H1 (cell line): ENCODE measurements at regions not wholly inside any gene's neighbourhood (a gene's known extent, or its start where the extent isn't known, plus 50 kb on each side); places are given as distances from the start of the nearest gene placed in this dataset.

Experiments used
- CTCF ChIA-PET: fragments of 300-600 bp; sonication (Branson Sonifier 250); formaldehyde crosslinking; loops from one replicate; lab custom pipeline; 2021; ENCODE audit not compliant: partially characterized antibody; lab: Charles Lee
- POLR2A ChIA-PET: fragments of 300-600 bp; sonication (Branson Sonifier 250); formaldehyde crosslinking; loops from one replicate; lab custom pipeline; 2021; ENCODE audit warnings: inconsistent platforms; ENCODE audit not compliant: partially characterized antibody; lab: Charles Lee
- DNase-seq, 2 experiments: peaks; one replicate each; pipeline versions ENCODE4 v3.0.0 to v3.0.0-alpha.2; 2010 to 2022; ENCODE audit warnings: low spot score in 2 of 2, low read depth in 1 of 2, mixed read lengths in 1 of 2
- FAIRE-seq: peaks from 2 replicates; lab custom pipeline; 2011; peaks lifted over from hg19 to GRCh38; lab: Jason Lieb, UNC
- H2AFZ ChIP-seq: 2 replicates; pipeline ENCODE4 v1.8.1; 2012; ENCODE audit warnings: low read length, inconsistent platforms
- H2AK5ac ChIP-seq: 2 replicates; pipeline ENCODE4 v1.6.1; 2013; ENCODE audit warnings: low read depth, low read length
- H2BK120ac ChIP-seq: replicated peaks from 2 replicates; pipeline ENCODE3; 2013; ENCODE audit warnings: low read depth, low read length, inconsistent platforms
- H2BK12ac ChIP-seq: 2 replicates; pipeline ENCODE4 v1.6.1; 2013; ENCODE audit warnings: low read depth, low read length
- H2BK15ac ChIP-seq: 2 replicates; pipeline ENCODE4 v1.6.1; 2013; ENCODE audit warnings: low read length
- H2BK20ac ChIP-seq: 2 replicates; pipeline ENCODE4 v1.6.1; 2013; ENCODE audit warnings: low read length
- H2BK5ac ChIP-seq: 2 replicates; pipeline ENCODE4 v1.6.1; 2013; ENCODE audit warnings: low read depth, low read length
- H3K14ac ChIP-seq: 2 replicates; pipeline ENCODE4 v1.6.1; 2013; ENCODE audit warnings: inconsistent platforms; ENCODE audit not compliant: insufficient read length
- H3K18ac ChIP-seq: 2 replicates; pipeline ENCODE4 v1.6.1; 2013; ENCODE audit warnings: low read length; ENCODE audit errors: extremely low read depth
- H3K23ac ChIP-seq: 2 replicates; pipeline ENCODE4 v1.6.1; 2013; ENCODE audit warnings: inconsistent platforms; ENCODE audit not compliant: insufficient read length
- H3K23me2 ChIP-seq: 2 replicates; pipeline ENCODE4 v1.6.1; 2013; ENCODE audit warnings: low read depth, low read length
- H3K27ac ChIP-seq: 2 replicates; pipeline ENCODE4 v1.6.1; 2011; ENCODE audit warnings: low read depth, low read length, inconsistent platforms
- H3K27me3 ChIP-seq, 4 experiments: replicated peaks in 1 of 4; 1 replicate in 1 of 4; 2 replicates in 3 of 4; pipeline versions ENCODE4 v1.6.1 to v1.8.1; 2011 to 2013; ENCODE audit warnings: low read length in 3 of 4, mild to moderate bottlenecking in 3 of 4, inconsistent platforms in 2 of 4, mixed read lengths in 2 of 4, moderate library complexity in 1 of 4; ENCODE audit not compliant: control insufficient read depth in 3 of 4, insufficient read depth in 3 of 4; ENCODE audit errors: extremely low read depth in 1 of 4
- H3K36me3 ChIP-seq, 4 experiments: 2 replicates each; pipeline versions ENCODE4 v1.6.1 to v1.8.1; 2011 to 2013; ENCODE audit warnings: mild to moderate bottlenecking in 4 of 4, low read length in 3 of 4, moderate library complexity in 2 of 4, control low read depth in 1 of 4, inconsistent platforms in 1 of 4; ENCODE audit not compliant: insufficient read depth in 4 of 4, control insufficient read depth in 2 of 4
- H3K4ac ChIP-seq: replicated peaks from 2 replicates; pipeline ENCODE3; 2013; ENCODE audit warnings: low read length, low read depth, mixed read lengths, inconsistent platforms; ENCODE audit not compliant: insufficient read length
- H3K4me1 ChIP-seq, 4 experiments: replicated peaks in 1 of 4; 1 replicate in 1 of 4; 2 replicates in 3 of 4; pipeline versions ENCODE4 v1.6.1 to v1.8.1; 2011 to 2013; ENCODE audit warnings: low read length in 3 of 4, inconsistent platforms in 2 of 4, mixed read lengths in 1 of 4; ENCODE audit not compliant: insufficient read depth in 4 of 4, control insufficient read depth in 3 of 4
- H3K4me2 ChIP-seq, 2 experiments: 2 replicates each; pipeline versions ENCODE4 v1.6.1 to v1.8.1; 2011 to 2013; ENCODE audit warnings: low read depth in 2 of 2, low read length in 2 of 2, control low read depth in 1 of 2, inconsistent platforms in 1 of 2, mild to moderate bottlenecking in 1 of 2; ENCODE audit not compliant: insufficient read depth in 1 of 2
- H3K4me3 ChIP-seq, 4 experiments: fragments of 200-600, 300-600 bp in 1 of 4; sonication (generic), shearing (Covaris generic), sonication (Bioruptor Twin) in 1 of 4; 2 replicates each; pipeline versions ENCODE4 v1.5.1 to v1.8.1; 2011 to 2016; ENCODE audit warnings: low read length in 4 of 4, low read depth in 3 of 4, control low read depth in 2 of 4, inconsistent platforms in 2 of 4, mild to moderate bottlenecking in 2 of 4, mixed read lengths in 1 of 4, moderate library complexity in 1 of 4; ENCODE audit not compliant: insufficient read depth in 2 of 4; ENCODE audit errors: extremely low read depth in 1 of 4
- H3K56ac ChIP-seq: replicated peaks from 2 replicates; pipeline ENCODE3; 2013; ENCODE audit warnings: low read depth, mild to moderate bottlenecking, mixed read lengths, low read length, inconsistent platforms; ENCODE audit not compliant: insufficient read length
- H3K79me1 ChIP-seq: 2 replicates; pipeline ENCODE4 v1.6.1; 2013; ENCODE audit warnings: low read depth, low read length, control low read depth
- H3K79me2 ChIP-seq, 2 experiments: 2 replicates each; pipeline versions ENCODE4 v1.6.1 to v1.8.1; 2012 to 2013; ENCODE audit warnings: low read length in 2 of 2, mild to moderate bottlenecking in 2 of 2, inconsistent platforms in 1 of 2; ENCODE audit not compliant: insufficient read depth in 2 of 2, control insufficient read depth in 1 of 2
- H3K9ac ChIP-seq, 4 experiments: replicated peaks in 1 of 4; 1 replicate in 1 of 4; 2 replicates in 3 of 4; pipeline versions ENCODE4 v1.6.1 to v1.8.1; 2011 to 2013; ENCODE audit warnings: low read depth in 3 of 4, low read length in 3 of 4, control low read depth in 2 of 4, mild to moderate bottlenecking in 2 of 4, moderate library complexity in 2 of 4, inconsistent platforms in 1 of 4; ENCODE audit errors: extremely low read depth in 1 of 4
- H3K9me3 ChIP-seq, 2 experiments: 2 replicates each; pipeline versions ENCODE4 v1.6.1 to v1.8.1; 2012 to 2013; ENCODE audit warnings: mild to moderate bottlenecking in 2 of 2, moderate library complexity in 2 of 2, control low read depth in 1 of 2, inconsistent platforms in 1 of 2, low read depth in 1 of 2, low read length in 1 of 2, mixed read lengths in 1 of 2; ENCODE audit not compliant: insufficient read depth in 2 of 2
- H4K20me1 ChIP-seq, 2 experiments: replicated peaks in 1 of 2; 2 replicates each; pipeline versions ENCODE3 to v1.8.1; 2011 to 2013; ENCODE audit warnings: inconsistent platforms in 2 of 2, low read length in 2 of 2, mild to moderate bottlenecking in 1 of 2; ENCODE audit not compliant: insufficient read depth in 2 of 2, control insufficient read depth in 1 of 2
- H4K5ac ChIP-seq: 2 replicates; pipeline ENCODE4 v1.6.1; 2013; ENCODE audit warnings: low read length, low read depth, mixed read lengths, inconsistent platforms; ENCODE audit not compliant: insufficient read length
- H4K8ac ChIP-seq: 2 replicates; pipeline ENCODE4 v1.8.0; 2013; ENCODE audit warnings: mild to moderate bottlenecking, moderate library complexity, low read length, inconsistent platforms; ENCODE audit not compliant: insufficient read depth; ENCODE audit errors: extremely low read depth
- H4K91ac ChIP-seq: replicated peaks from 2 replicates; pipeline ENCODE3; 2013; ENCODE audit warnings: low read length, mixed read lengths, inconsistent platforms; ENCODE audit not compliant: insufficient read length
- ASH2L ChIP-seq: fragments of 200-600, 300-600 bp; sonication (generic); IDR thresholded peaks from one replicate; pipeline ENCODE4 v1.7.1; 2017; ENCODE audit warnings: low read length
- CBX5 ChIP-seq: fragments of 300-800, 300-1000 bp; sonication (generic); IDR thresholded peaks from 2 replicates; pipeline ENCODE4 v1.7.1; 2016; ENCODE audit warnings: antibody characterized with exemption, low read length, low read depth
- EGR1 ChIP-seq: IDR thresholded peaks from 2 replicates; pipeline ENCODE4 v1.6.1; 2011; ENCODE audit warnings: low read depth, low read length, borderline replicate concordance
- EZH2 ChIP-seq: fragments of 200-600 bp; sonication (generic); IDR thresholded peaks from 2 replicates; pipeline ENCODE4 v1.7.1; 2012; ENCODE audit warnings: low read depth, mild to moderate bottlenecking, moderate library complexity, low read length, inconsistent platforms; ENCODE audit not compliant: severe bottlenecking
- FOSL1 ChIP-seq: IDR thresholded peaks from 2 replicates; pipeline ENCODE4 v1.6.1; 2011; ENCODE audit warnings: mild to moderate bottlenecking, low read depth, low read length, moderate library complexity; ENCODE audit not compliant: insufficient read depth
- GTF2F1 ChIP-seq: IDR thresholded peaks from 2 replicates; pipeline ENCODE4 v1.6.1; 2012; ENCODE audit warnings: low read depth, low read length, improper control_type of control experiment, borderline replicate concordance
- JUN ChIP-seq: IDR thresholded peaks from 2 replicates; pipeline ENCODE4 v1.6.1; 2011; ENCODE audit warnings: low read depth, mild to moderate bottlenecking, improper control_type of control experiment, low read length
- JUND ChIP-seq: IDR thresholded peaks from 2 replicates; pipeline ENCODE4 v1.6.1; 2011; ENCODE audit warnings: mild to moderate bottlenecking, improper control_type of control experiment, low read length
- KDM5A ChIP-seq: fragments of 200-600 bp; IDR thresholded peaks from 2 replicates; pipeline ENCODE4 v1.7.1; 2012; ENCODE audit warnings: mild to moderate bottlenecking, low read length, inconsistent platforms, mixed read lengths
- NRF1 ChIP-seq: IDR thresholded peaks from 2 replicates; pipeline ENCODE4 v1.6.1; 2011; ENCODE audit warnings: mild to moderate bottlenecking, low read depth, low read length, improper control_type of control experiment
- POLR2A ChIP-seq, 2 experiments: IDR thresholded peaks; 1 replicate in 1 of 2; 2 replicates in 1 of 2; pipeline ENCODE4 v1.6.1; 2011; ENCODE audit warnings: low read depth in 2 of 2, low read length in 2 of 2, mild to moderate bottlenecking in 2 of 2; ENCODE audit errors: control extremely low read depth in 1 of 2
- RFX5 ChIP-seq: IDR thresholded peaks from 2 replicates; pipeline ENCODE4 v1.6.1; 2011; ENCODE audit warnings: low read depth, low read length, improper control_type of control experiment, borderline replicate concordance
- SAP30 ChIP-seq: fragments of 300-600 bp; sonication (generic); IDR thresholded peaks from 2 replicates; pipeline ENCODE4 v1.7.1; 2012; ENCODE audit warnings: low read length, moderate library complexity, mild to moderate bottlenecking, inconsistent platforms; ENCODE audit not compliant: insufficient read depth, insufficient replicate concordance
- TEAD4 ChIP-seq: IDR thresholded peaks from 2 replicates; pipeline ENCODE4 v1.6.1; 2012; ENCODE audit warnings: low read depth, low read length, inconsistent platforms, mixed read lengths
- YY1 ChIP-seq: IDR thresholded peaks from 2 replicates; pipeline ENCODE4 v1.6.1; 2011; ENCODE audit warnings: low read depth, mild to moderate bottlenecking, low read length
- WGBS, 2 experiments: shearing (Covaris generic) in 1 of 2; methylation state at CpG; one replicate each; pipeline versions ENCODE4 v1.1.6 to v1.1.7; 2013 to 2015; ENCODE audit warnings: low lambda C conversion rate in 2 of 2, mixed read lengths in 2 of 2, inconsistent platforms in 1 of 2, low coverage in 1 of 2, missing lambda C conversion rate in 1 of 2; ENCODE audit not compliant: insufficient replicate concordance in 2 of 2, insufficient coverage in 1 of 2, insufficient read length in 1 of 2; ENCODE audit errors: extremely low coverage in 1 of 2, missing lambda C conversion rate in 1 of 2; 5-methylcytosine and 5-hydroxymethylcytosine counted together

GRCh38 chr2:146987996-146988395 is 856.8 kb upstream of the ACVR2A start:
- Histone ChIP-seq H3K79me2 (no peaks in the 10 kb centered on the region), H2BK12ac (no peak overlapping the region), H2BK5ac (no peak overlapping the region), H3K27ac (no peak overlapping the region), H2AFZ (no peak overlapping the region), H3K18ac (no peak overlapping the region), H4K20me1 (no peaks in the 10 kb centered on the region), H3K4me3 (no peak overlapping the region), H3K9ac (no peak overlapping the region), H3K36me3 (no peaks in the 10 kb centered on the region), H4K91ac (no peak overlapping the region), H3K14ac (no peak overlapping the region), H2BK20ac (no peak overlapping the region), H3K23me2 (no peaks in the 10 kb centered on the region), H3K4me1 (no peaks in the 10 kb centered on the region), H3K23ac (no peak overlapping the region), H4K5ac (no peak overlapping the region), H3K79me1 (no peaks in the 10 kb centered on the region), H3K56ac (no peak overlapping the region), H2BK120ac (no peak overlapping the region), H3K27me3 (no peaks in the 10 kb centered on the region), H3K4me2 (no peak overlapping the region), H4K8ac (no peak overlapping the region), H2BK15ac (no peak overlapping the region), H3K9me3 (no peaks in the 10 kb centered on the region; a peak in 1 of 4 replicates), H2AK5ac (no peak overlapping the region), H3K4ac (no peak overlapping the region)
- ChIA-PET CTCF (interaction anchor here (0.7 kb wide), 1 partner anchor 41 kb away, joined by 3 read pairs; no protein-coding TSS in a partner anchor), POLR2A (no interaction called here)
- WGBS, 2 experiments = 97% methylated on average over 2 of the region's 2 CpGs; no CpG with 5 or more reads in 1 of the 2 experiments
- no peak for TF ChIP-seq SAP30
- TF ChIP-seq RFX5 = no peak
- TF ChIP-seq JUND = no peak
- TF ChIP-seq NRF1 = no peak
- no peak for TF ChIP-seq JUN
- no peak for TF ChIP-seq POLR2A (IDR thresholded peaks at IDR 0.05; ENCODE audit: control extremely low read depth in 1 of 2, low read depth in 2 of 2, low read length in 2 of 2)
- no peak for TF ChIP-seq GTF2F1
- no peak for TF ChIP-seq TEAD4
- TF ChIP-seq ASH2L = no peak
- no peak for TF ChIP-seq KDM5A
- TF ChIP-seq EGR1 = no peak
- no peak for TF ChIP-seq CBX5
- no peak for TF ChIP-seq EZH2
- TF ChIP-seq YY1 = no peak
- no peak for TF ChIP-seq FOSL1
- FAIRE-seq (no peak), DNase-seq (no peak)
